ELR (cell line): ENCODE measurements at regions not wholly inside any gene's neighbourhood (a gene's known extent, or its start where the extent isn't known, plus 50 kb on each side); places are given as distances from the start of the nearest gene placed in this dataset.

ENCODE experiments used
- DNase-seq: peaks from one replicate; pipeline ENCODE4 v3.0.0-alpha.2; 2015; ENCODE audit warnings: low read depth

GRCh38 chr14:101215927-101216326 lies 312.4 kb upstream of the RTL1 start:
- DNase-seq = no peak

GRCh38 chr14:101216366-101217079 lies 313.0 kb upstream of the RTL1 start:
- DNase-seq = no peak

- DNase-seq = no peak
Measured at GRCh38 chr14:101217080-101217463, 313.6 kb upstream of the RTL1 start.

GRCh38 chr14:101217616-101218371 lies 314.3 kb upstream of the RTL1 start:
- no peak for DNase-seq

GRCh38 chr14:101219896-101220703 lies 316.6 kb upstream of the RTL1 start:
- no peak for DNase-seq

GRCh38 chr14:101220921-101221510 lies 317.5 kb upstream of the RTL1 start:
- DNase-seq = no peak

- no peak for DNase-seq
Measured at GRCh38 chr14:101221549-101222160, 318.1 kb upstream of the RTL1 start.

- no peak for DNase-seq
Measured at GRCh38 chr14:101222362-101223070, 319.0 kb upstream of the RTL1 start.

- no peak for DNase-seq
Measured at GRCh38 chr14:101223127-101223526, 319.6 kb upstream of the RTL1 start.

- DNase-seq = no peak
Measured at GRCh38 chr14:101223561-101224162, 320.1 kb upstream of the RTL1 start.

GRCh38 chr14:101224356-101225156 lies 321.0 kb upstream of the RTL1 start:
- no peak for DNase-seq

- no peak for DNase-seq
Measured at GRCh38 chr14:101225157-101226152, 321.9 kb upstream of the RTL1 start.

- DNase-seq = no peak
Measured at GRCh38 chr14:101226265-101226602, 322.7 kb upstream of the RTL1 start.

GRCh38 chr14:101226603-101227425 lies 323.3 kb upstream of the RTL1 start:
- no peak for DNase-seq

- DNase-seq = no peak
Measured at GRCh38 chr14:101227611-101228594, 324.4 kb upstream of the RTL1 start.

- DNase-seq = no peak
Measured at GRCh38 chr14:101228949-101229541, 325.5 kb upstream of the RTL1 start.
